ENCODE measurements at regions not wholly inside any gene's neighbourhood (a gene's known extent, or its start where the extent isn't known, plus 50 kb on each side); places are given as distances from the start of the nearest gene placed in this dataset.
A peak's percentile ranks its signal among the peaks of the same experiment; 100 is the strongest.

- H3K27me3 ChIP-seq: no peaks in the 10 kb centered on the region
- no peaks in the 10 kb centered on the region for H3K9me3 ChIP-seq
- peaks cover 0 to 3% of the 10 kb centered on the region in 2 donors for H3K4me1 ChIP-seq
- intact Hi-C loops (cut with DNase I; ENCODE audit: low total_unique reads): no loop called here
- H3K36me3 ChIP-seq: no peaks in the 10 kb centered on the region
- no peak overlapping the region for H3K27ac ChIP-seq
- TF ChIP-seq CTCF (IDR thresholded peaks at IDR 0.05) (no peak), POLR2A (IDR thresholded peaks at IDR 0.05) (no peak)
- no peak for DNase-seq
- no peak overlapping the region for H3K4me3 ChIP-seq
Observed at GRCh38 chr20:10898552-10898951, 224.8 kb upstream of the JAG1 start.

GRCh38 chr20:10902174-10902573 is 228.4 kb upstream of the JAG1 start:
- no peaks in the 10 kb centered on the region for H3K27me3 ChIP-seq
- no peaks in the 10 kb centered on the region for H3K36me3 ChIP-seq
- intact Hi-C loops (cut with DNase I; ENCODE audit: low total_unique reads): no loop called here
- peaks cover 0 to 3% of the 10 kb centered on the region in 2 donors for H3K4me1 ChIP-seq
- DNase-seq: peak in 1 of 2 donors; percentile 26
- no peak overlapping the region for H3K4me3 ChIP-seq
- no peaks in the 10 kb centered on the region for H3K9me3 ChIP-seq
- H3K27ac ChIP-seq: peak overlapping the region in 1 of 2 donors; percentile 35
- TF ChIP-seq POLR2A (IDR thresholded peaks at IDR 0.05): no peak
- no peak for TF ChIP-seq CTCF (IDR thresholded peaks at IDR 0.05)

- Histone ChIP-seq H3K27ac (peak overlapping the region in 1 of 2 donors; percentile 35), H3K27me3 (no peaks in the 10 kb centered on the region), H3K4me3 (no peak overlapping the region), H3K4me1 (peaks cover 0 to 3% of the 10 kb centered on the region in 2 donors), H3K36me3 (no peaks in the 10 kb centered on the region), H3K9me3 (no peaks in the 10 kb centered on the region)
- intact Hi-C loops (cut with DNase I; ENCODE audit: low total_unique reads): no loop called here
- no peak for DNase-seq
- TF ChIP-seq POLR2A (IDR thresholded peaks at IDR 0.05) (no peak), CTCF (IDR thresholded peaks at IDR 0.05) (no peak)
Observed at GRCh38 chr20:10902576-10903282, 228.9 kb upstream of the JAG1 start.

- Histone ChIP-seq H3K4me3 (no peak overlapping the region), H3K36me3 (no peaks in the 10 kb centered on the region), H3K4me1 (peaks cover 0 to 3% of the 10 kb centered on the region in 2 donors), H3K27ac (no peak overlapping the region), H3K9me3 (no peaks in the 10 kb centered on the region), H3K27me3 (no peaks in the 10 kb centered on the region)
- no peak for DNase-seq
- intact Hi-C loops (cut with DNase I; ENCODE audit: low total_unique reads): no loop called here
- no peak for TF ChIP-seq POLR2A (IDR thresholded peaks at IDR 0.05)
- TF ChIP-seq CTCF (IDR thresholded peaks at IDR 0.05): no peak
Observed at GRCh38 chr20:10906834-10907233, 233.0 kb upstream of the JAG1 start.

- Histone ChIP-seq H3K27me3 (no peaks in the 10 kb centered on the region), H3K36me3 (no peaks in the 10 kb centered on the region), H3K4me1 (no peaks in the 10 kb centered on the region), H3K9me3 (no peaks in the 10 kb centered on the region), H3K27ac (peak overlapping the region in 1 of 2 donors; percentile 36), H3K4me3 (no peak overlapping the region)
- no peak for DNase-seq
- TF ChIP-seq POLR2A (IDR thresholded peaks at IDR 0.05) (no peak), CTCF (IDR thresholded peaks at IDR 0.05) (no peak)
- intact Hi-C loops (cut with DNase I; ENCODE audit: low total_unique reads): no loop called here
Observed at GRCh38 chr20:10909803-10910202, 236.0 kb upstream of the JAG1 start.

Measured in uterus (tissue), 3 donors.